CD4-positive, alpha-beta T cell treated with Interleukin-6 for 4 hours (primary cell): ENCODE measurements at regions not wholly inside any gene's neighbourhood (a gene's known extent, or its start where the extent isn't known, plus 50 kb on each side); places are given as distances from the start of the nearest gene placed in this dataset.
"Not testable (repeated sequence)": the region's sequence is repeated elsewhere in the genome, so short reads cannot be mapped to it uniquely, and the experiment has no call there.

Experiments used
- DNase-seq: peaks from one replicate; pipeline ENCODE4 v3.0.0-alpha.2; 2020; ENCODE audit warnings: mixed read lengths

- no peak for DNase-seq
Measured at GRCh38 chr3:186453531-186453930, 90.6 kb downstream of the CRYGS start.

DNA sequence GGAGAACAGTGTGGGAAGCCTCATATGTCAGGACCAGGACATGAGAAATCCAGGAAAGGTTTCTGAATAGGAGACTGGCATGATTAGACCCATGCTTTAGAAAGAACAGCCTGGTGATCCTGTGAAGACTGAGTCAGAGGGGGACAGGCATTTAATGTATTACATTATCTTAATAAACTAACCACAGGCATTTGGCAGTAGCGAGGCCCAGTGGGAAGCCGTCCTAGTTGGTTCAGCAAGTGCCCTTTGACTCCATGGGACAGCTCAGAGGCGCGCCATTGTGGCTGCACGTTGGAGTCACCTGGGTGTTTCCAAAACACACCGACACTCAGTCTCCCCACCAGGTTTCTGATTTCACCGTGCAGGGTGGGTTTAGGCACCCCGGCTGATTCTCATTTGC lies 90.5 kb upstream of the DGKG start:
- DNase-seq: no peak

DNA sequence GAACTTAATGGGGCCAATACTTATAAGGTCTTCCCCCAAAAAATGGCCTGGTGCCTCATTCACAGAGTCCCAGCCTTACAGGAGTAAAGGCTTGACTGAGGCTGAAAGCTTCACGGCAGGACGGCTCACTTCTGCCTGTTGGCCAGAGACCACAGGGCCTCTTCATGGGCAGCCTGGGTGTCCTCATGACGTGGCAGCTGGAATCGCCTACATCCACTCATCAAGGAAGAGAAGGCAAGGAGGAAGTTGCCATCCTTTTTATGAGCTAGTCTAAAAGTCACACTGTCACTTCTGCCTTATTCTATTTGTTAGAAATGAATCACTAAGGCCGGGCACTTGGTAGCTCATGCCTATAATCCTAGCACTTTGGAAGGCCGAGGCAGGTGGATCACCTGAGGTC lies 89.3 kb upstream of the DGKG start:
- DNase-seq: no peak

GRCh38 chr3:186444974-186445373 lies 82.9 kb upstream of the DGKG start:
- DNase-seq: no peak

GRCh38 chr3:186444288-186444687 lies 82.3 kb upstream of the DGKG start:
- no peak for DNase-seq

DNA sequence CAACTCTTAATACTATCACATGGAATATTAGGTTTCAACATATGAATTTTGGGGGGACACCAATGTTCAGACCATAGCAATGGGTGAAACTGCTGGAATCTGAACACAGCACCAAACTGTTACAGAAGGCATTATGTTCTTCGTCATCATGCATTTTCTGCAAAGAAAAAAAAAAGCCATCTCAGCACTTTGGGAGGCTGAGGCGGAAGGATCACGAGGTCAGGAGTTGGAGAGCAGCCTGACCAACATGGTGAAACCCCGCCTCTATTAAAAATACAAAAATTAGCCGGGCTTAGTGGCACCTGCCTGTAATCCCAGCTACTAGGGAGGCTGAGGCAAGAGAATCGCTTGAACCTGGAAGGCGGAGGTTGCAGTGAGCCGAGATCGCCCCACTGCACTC lies 80.9 kb upstream of the DGKG start:
- DNase-seq: not testable (repeated sequence)

- no peak for DNase-seq
Measured at GRCh38 chr3:186442162-186442561, 80.1 kb upstream of the DGKG start.

GRCh38 chr3:186440891-186441290 lies 78.9 kb upstream of the DGKG start:
- DNase-seq: no peak

- DNase-seq: no peak
Measured at GRCh38 chr3:186439725-186440124, 77.7 kb upstream of the DGKG start.

- not testable (repeated sequence) for DNase-seq
Measured at GRCh38 chr3:186435332-186435731, 73.3 kb upstream of the DGKG start.

DNA sequence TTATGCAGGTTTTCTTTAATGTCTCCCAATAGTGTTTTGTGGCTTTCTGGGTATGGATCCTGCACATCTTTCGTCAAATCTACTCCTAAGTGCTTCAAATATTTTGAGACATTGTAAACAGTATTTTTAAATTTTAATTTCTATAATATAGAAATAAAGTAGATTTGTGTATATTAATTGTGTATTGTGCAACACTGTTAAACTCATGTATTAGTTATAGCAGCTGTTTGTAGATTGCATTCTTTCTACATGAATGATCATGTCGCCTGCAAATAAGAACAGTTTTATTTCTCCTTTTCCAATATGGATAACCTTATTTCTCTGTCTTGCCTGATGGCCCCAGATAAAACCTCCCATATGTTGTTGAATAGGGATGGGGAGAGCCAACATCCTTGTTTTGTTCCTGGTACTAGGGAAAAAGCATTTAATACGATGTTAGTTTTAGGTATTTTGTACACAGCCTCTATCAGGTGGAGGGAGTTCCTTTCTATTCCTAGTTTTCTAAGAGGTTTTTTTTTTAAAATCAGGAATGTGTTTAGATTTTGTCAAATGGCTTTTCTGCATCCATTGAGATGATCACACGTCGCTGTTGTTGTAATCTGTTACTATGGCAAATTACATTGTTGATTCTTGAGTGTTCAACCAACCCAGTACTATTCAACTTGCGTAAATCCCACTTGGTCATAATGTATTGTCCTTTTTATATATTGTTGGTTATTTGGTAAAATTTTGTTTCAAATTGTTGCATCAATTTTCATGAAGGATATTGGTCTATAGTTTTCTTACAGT lies 71.1 kb upstream of the DGKG start:
- no peak for DNase-seq

DNA sequence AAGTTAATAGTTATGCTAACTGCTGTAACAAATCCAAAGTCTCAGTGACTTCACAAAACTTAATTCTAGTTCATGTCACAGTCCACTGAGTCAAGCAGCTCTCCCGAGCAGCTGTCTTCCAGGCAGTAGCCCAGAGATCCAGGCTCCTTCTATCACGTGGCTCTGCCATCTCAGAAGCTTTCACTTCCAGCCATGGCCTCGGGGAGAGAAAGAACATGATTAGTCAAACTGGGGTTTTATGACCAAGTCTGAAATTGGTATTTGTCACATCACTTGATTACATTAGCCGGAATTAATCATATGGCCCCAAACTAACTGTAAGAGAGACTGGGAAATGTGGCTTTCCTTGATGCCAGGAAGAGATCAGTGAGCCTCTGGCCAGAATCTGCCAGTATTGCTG lies 70.2 kb upstream of the DGKG start:
- DNase-seq: no peak

DNA sequence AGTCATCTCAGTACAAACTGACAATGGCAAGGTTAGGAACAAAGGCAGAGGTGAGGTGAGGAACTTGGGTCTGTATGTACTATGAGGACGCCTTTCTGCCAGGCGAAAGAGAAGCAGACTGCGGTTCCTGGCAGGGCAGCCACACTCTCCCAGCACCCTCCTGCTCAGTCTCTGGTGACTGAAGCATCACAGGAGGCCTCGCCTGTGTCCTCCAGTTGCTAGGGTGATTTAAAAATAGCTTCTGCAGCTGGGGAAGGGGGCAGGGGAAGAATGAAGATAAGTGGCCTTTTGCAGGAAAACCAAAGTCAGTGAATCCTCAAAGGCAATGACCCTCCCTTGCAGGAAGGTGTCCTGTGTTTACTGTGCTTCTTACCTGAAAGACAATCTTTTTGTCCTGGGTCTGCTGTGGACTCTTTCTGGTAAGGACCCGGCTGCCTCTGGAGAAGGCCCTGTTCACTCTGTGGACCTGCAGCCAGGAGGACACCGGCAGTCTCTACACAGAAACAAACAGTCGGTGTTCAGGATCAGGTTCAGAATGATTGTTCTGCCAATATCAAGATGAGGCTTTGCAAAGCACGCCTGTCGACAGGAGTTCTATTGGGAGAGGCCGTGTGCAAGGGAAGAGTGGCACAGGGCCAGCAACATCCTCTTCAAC lies 65.7 kb upstream of the DGKG start:
- DNase-seq: no peak

- no peak for DNase-seq
Measured at GRCh38 chr3:186425788-186426730, 64.0 kb upstream of the DGKG start.

GRCh38 chr3:186421946-186422345 lies 59.9 kb upstream of the DGKG start:
- DNase-seq: no peak

DNA sequence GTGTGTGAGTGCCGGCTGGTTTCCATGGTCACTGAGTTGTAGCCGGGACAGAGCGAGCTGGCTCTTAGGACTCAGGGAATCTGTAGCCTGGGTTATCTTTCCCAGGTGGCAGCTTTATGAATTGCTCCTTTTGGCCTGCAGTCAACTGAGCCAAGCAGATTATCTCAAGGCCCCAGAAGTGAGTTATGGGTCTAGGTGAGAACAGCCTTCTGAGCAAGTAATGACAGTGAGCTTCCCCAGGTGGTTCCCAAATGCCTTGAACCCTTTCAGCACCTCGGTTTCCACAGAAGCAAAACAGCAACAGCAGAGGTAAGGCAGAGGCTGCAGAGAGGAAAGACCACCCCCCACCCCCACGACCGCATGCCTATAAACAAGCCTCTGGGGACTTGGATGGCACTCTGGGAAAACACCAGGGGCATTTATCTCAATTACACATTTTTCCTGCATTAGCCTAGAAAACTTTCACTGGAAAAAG lies 56.7 kb upstream of the DGKG start:
- no peak for DNase-seq

DNA sequence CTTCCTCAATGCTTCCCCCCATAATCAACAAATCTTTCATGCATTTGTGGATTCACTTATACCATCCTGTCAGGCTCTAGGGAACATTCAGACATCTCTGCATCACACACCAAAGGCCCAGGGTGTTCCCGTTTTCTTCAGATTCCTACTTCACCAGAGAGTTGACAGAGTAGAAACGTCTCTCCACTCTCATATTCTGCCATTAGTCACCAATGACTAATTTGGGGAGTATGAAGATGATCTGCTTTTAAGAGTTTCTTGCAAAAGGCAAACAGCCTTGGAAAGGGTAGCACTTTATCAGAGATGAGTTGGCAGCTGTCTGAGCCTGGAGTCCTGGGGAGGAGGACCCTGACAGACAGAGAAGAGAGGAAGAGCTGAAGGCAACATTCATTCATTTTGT lies 55.8 kb upstream of the DGKG start:
- no peak for DNase-seq

DNA sequence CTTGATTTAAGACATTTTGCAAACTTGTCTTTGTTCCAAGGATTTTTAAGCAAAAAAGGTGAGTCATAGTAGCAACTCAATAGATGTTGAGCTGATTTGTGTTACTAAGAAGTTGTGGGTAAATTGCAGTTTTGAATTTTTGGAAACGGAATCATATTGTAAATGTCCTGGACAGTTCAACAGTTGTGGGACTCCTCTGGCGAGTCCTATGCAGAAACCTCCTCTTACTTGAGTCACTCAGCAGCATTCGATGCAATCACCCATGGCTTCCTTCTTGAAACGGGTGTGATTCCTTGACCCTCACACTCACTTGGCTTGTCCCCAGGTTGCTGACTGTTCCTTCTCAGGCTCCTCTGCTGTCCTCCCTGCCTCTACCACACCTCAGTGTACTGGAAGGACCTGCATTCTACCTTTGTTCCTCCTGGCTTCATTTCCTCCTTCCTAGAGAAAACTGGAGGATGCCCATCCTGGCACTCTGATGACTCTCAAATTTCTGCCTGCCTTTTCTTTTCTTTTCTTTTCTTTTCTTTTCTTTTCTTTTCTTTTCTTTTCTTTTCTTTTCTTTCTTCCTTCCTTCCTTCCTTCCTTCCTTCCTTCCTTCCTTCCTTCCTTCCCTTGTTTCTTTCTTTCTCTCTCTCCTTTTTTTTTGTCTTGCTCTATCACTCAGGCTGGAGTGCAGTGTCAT lies 52.8 kb upstream of the DGKG start:
- no peak for DNase-seq

- peak; percentile 12 for DNase-seq
Measured at GRCh38 chr3:186413615-186414415, 51.8 kb upstream of the DGKG start.

DNA sequence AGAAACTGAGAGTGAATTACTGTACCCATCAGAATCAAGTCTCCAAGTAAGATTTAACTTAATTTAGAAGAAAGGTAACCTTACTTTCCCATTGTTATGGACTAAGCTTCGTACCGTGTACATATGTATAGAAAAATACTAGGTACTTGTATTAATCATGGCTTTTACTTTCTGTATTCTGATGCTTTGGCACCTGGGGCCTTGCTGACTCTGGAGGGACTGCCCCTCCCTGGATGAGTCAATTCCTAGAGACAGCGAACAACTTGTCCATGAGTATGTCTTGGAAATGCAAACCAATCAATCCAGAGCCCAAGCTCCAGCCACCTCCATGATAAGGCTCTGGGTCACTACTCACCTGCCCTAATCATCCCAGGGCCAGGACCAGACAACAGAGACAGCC lies 50.0 kb upstream of the DGKG start:
- no peak for DNase-seq
